Muscle of leg (tissue), 3 donors: ENCODE measurements at regions not wholly inside any gene's neighbourhood (a gene's known extent, or its start where the extent isn't known, plus 50 kb on each side); places are given as distances from the start of the nearest gene placed in this dataset.

Experiments used
- DNase-seq: peaks from one replicate; pipeline ENCODE4 v3.0.0; 2013
- H3K27ac ChIP-seq: one replicate; pipeline ENCODE4 v1.5.1; 2013; ENCODE audit warnings: mild to moderate bottlenecking, low read length, control low read depth
- H3K27me3 ChIP-seq: one replicate; pipeline ENCODE4 v1.6.1; 2013; ENCODE audit warnings: low read length; ENCODE audit not compliant: control insufficient read depth, insufficient read depth
- H3K36me3 ChIP-seq: one replicate; pipeline ENCODE4 v1.6.1; 2013; ENCODE audit warnings: low read length; ENCODE audit not compliant: control insufficient read depth, insufficient read depth
- H3K4me1 ChIP-seq: one replicate; pipeline ENCODE4 v1.6.1; 2013; ENCODE audit warnings: low read length; ENCODE audit not compliant: control insufficient read depth, insufficient read depth
- H3K4me3 ChIP-seq: one replicate; pipeline ENCODE4 v1.5.1; 2013; ENCODE audit warnings: low read length, control low read depth
- H3K9me3 ChIP-seq: replicated peaks from 2 replicates; pipeline ENCODE4 v1.6.1; 2013; ENCODE audit warnings: low read depth, low read length; ENCODE audit not compliant: control insufficient read depth
- WGBS: methylation state at CpG from one replicate; pipeline ENCODE4 v1.1.5; 2013; ENCODE audit warnings: missing lambda C conversion rate; ENCODE audit not compliant: insufficient coverage; 5-methylcytosine and 5-hydroxymethylcytosine counted together

GRCh38 chr1:78715181-78715661 is 65.6 kb downstream of the IFI44 start:
- H3K27ac ChIP-seq = no peak overlapping the region
- no peaks in the 10 kb centered on the region for H3K4me1 ChIP-seq
- no peak overlapping the region for H3K4me3 ChIP-seq
- no peaks in the 10 kb centered on the region for H3K9me3 ChIP-seq
- no peaks in the 10 kb centered on the region for H3K27me3 ChIP-seq
- no peak for DNase-seq
- no peaks in the 10 kb centered on the region for H3K36me3 ChIP-seq

- H3K27me3 ChIP-seq = no peaks in the 10 kb centered on the region
- H3K36me3 ChIP-seq = no peaks in the 10 kb centered on the region
- H3K4me1 ChIP-seq = no peaks in the 10 kb centered on the region
- no peak overlapping the region for H3K4me3 ChIP-seq
- H3K9me3 ChIP-seq = no peaks in the 10 kb centered on the region
- H3K27ac ChIP-seq = no peak overlapping the region
- DNase-seq = peak; percentile 56
Observed at GRCh38 chr1:78716186-78716585, 66.6 kb downstream of the IFI44 start.

GRCh38 chr1:78718566-78718965 is 68.9 kb downstream of the IFI44 start:
- Histone ChIP-seq H3K27me3 (no peaks in the 10 kb centered on the region), H3K27ac (no peak overlapping the region), H3K4me1 (no peaks in the 10 kb centered on the region), H3K9me3 (no peaks in the 10 kb centered on the region), H3K36me3 (no peaks in the 10 kb centered on the region), H3K4me3 (no peak overlapping the region)
- DNase-seq = no peak
- 81% methylated on average over 2 of the region's 2 CpGs for WGBS

GRCh38 chr1:78721136-78721535 is 71.5 kb downstream of the IFI44 start:
- WGBS = no CpG with 5 or more reads among the region's 3 CpGs
- H3K27ac ChIP-seq = no peak overlapping the region
- no peaks in the 10 kb centered on the region for H3K27me3 ChIP-seq
- H3K4me3 ChIP-seq = no peak overlapping the region
- no peak for DNase-seq
- H3K9me3 ChIP-seq = no peaks in the 10 kb centered on the region
- no peaks in the 10 kb centered on the region for H3K36me3 ChIP-seq
- no peaks in the 10 kb centered on the region for H3K4me1 ChIP-seq

GRCh38 chr1:78722105-78722504 is 72.5 kb downstream of the IFI44 start:
- no CpG with 5 or more reads among the region's 2 CpGs for WGBS
- H3K27ac ChIP-seq = no peak overlapping the region

GRCh38 chr1:78722521-78722920 is 72.9 kb downstream of the IFI44 start:
- DNase-seq = no peak
- no peaks in the 10 kb centered on the region for H3K36me3 ChIP-seq
- no peak overlapping the region for H3K27ac ChIP-seq
- no peak overlapping the region for H3K4me3 ChIP-seq
- H3K4me1 ChIP-seq = no peaks in the 10 kb centered on the region
- WGBS = no CpG with 5 or more reads among the region's 1 CpG
- no peaks in the 10 kb centered on the region for H3K9me3 ChIP-seq
- H3K27me3 ChIP-seq = no peaks in the 10 kb centered on the region

More at GRCh38 chr1:78722105-78722504, 72.5 kb downstream of the IFI44 start:
- no peaks in the 10 kb centered on the region for H3K4me1 ChIP-seq
- H3K27me3 ChIP-seq = no peaks in the 10 kb centered on the region
- no peak overlapping the region for H3K4me3 ChIP-seq
- H3K9me3 ChIP-seq = no peaks in the 10 kb centered on the region
- no peak for DNase-seq
- no peaks in the 10 kb centered on the region for H3K36me3 ChIP-seq

GRCh38 chr1:78722947-78723346 is 73.3 kb downstream of the IFI44 start:
- H3K4me3 ChIP-seq = no peak overlapping the region
- no peaks in the 10 kb centered on the region for H3K4me1 ChIP-seq
- no peaks in the 10 kb centered on the region for H3K9me3 ChIP-seq
- WGBS = no CpG with 5 or more reads among the region's 3 CpGs
- no peaks in the 10 kb centered on the region for H3K36me3 ChIP-seq
- no peak for DNase-seq
- H3K27ac ChIP-seq = no peak overlapping the region
- H3K27me3 ChIP-seq = no peaks in the 10 kb centered on the region

- H3K27ac ChIP-seq = no peak overlapping the region
- no peaks in the 10 kb centered on the region for H3K4me1 ChIP-seq
- H3K4me3 ChIP-seq = no peak overlapping the region
- no CpG with 5 or more reads among the region's 1 CpG for WGBS
- H3K9me3 ChIP-seq = no peaks in the 10 kb centered on the region
- no peaks in the 10 kb centered on the region for H3K27me3 ChIP-seq
- no peak for DNase-seq
- H3K36me3 ChIP-seq = no peaks in the 10 kb centered on the region
Observed at GRCh38 chr1:78726686-78727085, 77.1 kb downstream of the IFI44 start.

GRCh38 chr1:78728359-78728758 is 78.7 kb downstream of the IFI44 start:
- H3K27ac ChIP-seq = no peak overlapping the region
- no peaks in the 10 kb centered on the region for H3K36me3 ChIP-seq
- no peaks in the 10 kb centered on the region for H3K27me3 ChIP-seq
- DNase-seq = no peak
- H3K9me3 ChIP-seq = no peaks in the 10 kb centered on the region
- no peak overlapping the region for H3K4me3 ChIP-seq
- H3K4me1 ChIP-seq = no peaks in the 10 kb centered on the region
- whole genome bisulfite sequencing = 76% methylated on average over 9 of the region's 12 CpGs

GRCh38 chr1:78730054-78730453 is 80.4 kb downstream of the IFI44 start:
- Histone ChIP-seq H3K9me3 (no peaks in the 10 kb centered on the region), H3K27me3 (no peaks in the 10 kb centered on the region), H3K4me3 (no peak overlapping the region), H3K27ac (no peak overlapping the region), H3K36me3 (no peaks in the 10 kb centered on the region), H3K4me1 (no peaks in the 10 kb centered on the region)
- no peak for DNase-seq

- no peaks in the 10 kb centered on the region for H3K9me3 ChIP-seq
- no peaks in the 10 kb centered on the region for H3K27me3 ChIP-seq
- WGBS = no CpG with 5 or more reads among the region's 5 CpGs
- H3K4me3 ChIP-seq = no peak overlapping the region
- no peaks in the 10 kb centered on the region for H3K4me1 ChIP-seq
- DNase-seq = no peak
- no peak overlapping the region for H3K27ac ChIP-seq
- H3K36me3 ChIP-seq = no peaks in the 10 kb centered on the region
Observed at GRCh38 chr1:78731674-78732073, 82.0 kb downstream of the IFI44 start.
